GM19043 (cell line): ENCODE measurements at regions not wholly inside any gene's neighbourhood (a gene's known extent, or its start where the extent isn't known, plus 50 kb on each side); places are given as distances from the start of the nearest gene placed in this dataset.
"Not testable (repeated sequence)": the region's sequence is repeated elsewhere in the genome, so short reads cannot be mapped to it uniquely, and the experiment has no call there.

Experiments used
- ATAC-seq: cut with Tn5 transposase; IDR thresholded peaks from one replicate; pipeline ENCODE4 v1.9.1; 2021; ENCODE audit warnings: low read depth; ENCODE audit not compliant: unreplicated experiment

DNA sequence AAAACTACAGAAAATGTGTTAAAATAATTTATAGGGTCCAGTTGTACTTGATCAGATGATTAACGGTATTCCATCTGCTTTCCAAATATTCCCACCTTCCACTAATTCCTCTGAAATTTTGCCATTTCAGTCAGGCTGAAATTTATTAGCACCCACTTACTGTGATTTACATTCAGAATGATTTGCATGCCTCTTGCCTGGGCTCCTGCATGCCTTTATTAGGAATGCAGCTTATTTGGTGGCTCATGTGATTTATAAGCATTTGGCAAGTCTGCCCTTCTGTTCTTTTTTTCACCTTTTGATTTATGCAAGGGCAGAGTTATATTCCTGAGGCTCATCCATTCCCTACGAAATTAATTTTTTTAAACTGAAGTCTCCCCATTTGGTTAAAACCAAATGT is 1594.5 kb upstream of the PIK3C3 start:
- ATAC-seq, result no peak

DNA sequence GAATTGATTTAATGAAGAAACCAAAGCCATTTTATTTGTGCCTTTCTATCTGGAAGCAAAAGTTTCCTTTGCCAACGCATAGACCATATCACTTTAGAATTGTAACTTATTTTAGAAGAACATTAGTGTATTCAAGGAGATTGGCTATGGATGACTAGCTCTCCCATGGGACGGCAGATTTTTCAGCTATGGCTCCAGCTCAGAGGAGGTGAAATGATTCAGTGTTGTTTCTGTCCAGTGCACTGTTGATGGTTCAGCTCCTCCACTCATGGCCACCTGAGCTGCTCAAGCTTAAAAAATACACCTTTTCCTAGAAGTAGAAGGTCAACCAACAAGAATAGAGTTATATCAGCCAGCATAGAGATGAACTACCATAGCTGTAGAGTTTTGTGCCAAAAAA is 1597.5 kb upstream of the PIK3C3 start:
- no peak for ATAC-seq

- ATAC-seq, result no peak
Observed at GRCh38 chr18:40356168-40356567, 1598.9 kb upstream of the PIK3C3 start.

- no peak for ATAC-seq
Observed at GRCh38 chr18:40355726-40356125, 1599.3 kb upstream of the PIK3C3 start.

- no peak for ATAC-seq
Observed at GRCh38 chr18:40348196-40348595, 1606.8 kb upstream of the PIK3C3 start.

GRCh38 chr18:40347261-40347660 is 1607.8 kb upstream of the PIK3C3 start:
- ATAC-seq, result no peak

- ATAC-seq, result no peak
Observed at GRCh38 chr18:40346146-40346545, 1608.9 kb upstream of the PIK3C3 start.

GRCh38 chr18:40341701-40342100 is 1613.3 kb upstream of the PIK3C3 start:
- no peak for ATAC-seq

GRCh38 chr18:40338284-40338683 is 1616.8 kb upstream of the PIK3C3 start:
- no peak for ATAC-seq

GRCh38 chr18:40326985-40327384 is 1628.0 kb upstream of the PIK3C3 start:
- no peak for ATAC-seq

DNA sequence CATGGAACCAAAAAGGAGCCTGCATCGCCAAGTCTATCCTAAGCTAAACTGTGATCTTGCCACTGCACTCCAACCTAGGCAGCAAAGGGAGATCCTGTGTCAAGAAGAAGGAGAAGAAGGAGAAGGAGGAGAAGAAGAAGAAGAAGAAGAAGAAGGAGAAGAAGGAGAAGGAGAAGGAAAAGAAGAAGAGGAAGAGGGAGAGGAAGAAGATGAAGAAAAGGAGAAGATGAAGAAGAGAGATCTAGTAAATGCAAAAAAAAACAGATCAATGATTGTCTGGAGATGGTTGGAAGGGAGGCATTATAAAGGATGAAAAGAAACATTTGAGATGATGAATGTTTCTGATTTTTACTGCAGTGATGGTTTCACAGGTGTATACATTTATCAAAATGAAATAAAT is 1629.0 kb upstream of the PIK3C3 start:
- ATAC-seq, result no peak

- no peak for ATAC-seq
Observed at GRCh38 chr18:40314199-40314598, 1640.8 kb upstream of the PIK3C3 start.

DNA sequence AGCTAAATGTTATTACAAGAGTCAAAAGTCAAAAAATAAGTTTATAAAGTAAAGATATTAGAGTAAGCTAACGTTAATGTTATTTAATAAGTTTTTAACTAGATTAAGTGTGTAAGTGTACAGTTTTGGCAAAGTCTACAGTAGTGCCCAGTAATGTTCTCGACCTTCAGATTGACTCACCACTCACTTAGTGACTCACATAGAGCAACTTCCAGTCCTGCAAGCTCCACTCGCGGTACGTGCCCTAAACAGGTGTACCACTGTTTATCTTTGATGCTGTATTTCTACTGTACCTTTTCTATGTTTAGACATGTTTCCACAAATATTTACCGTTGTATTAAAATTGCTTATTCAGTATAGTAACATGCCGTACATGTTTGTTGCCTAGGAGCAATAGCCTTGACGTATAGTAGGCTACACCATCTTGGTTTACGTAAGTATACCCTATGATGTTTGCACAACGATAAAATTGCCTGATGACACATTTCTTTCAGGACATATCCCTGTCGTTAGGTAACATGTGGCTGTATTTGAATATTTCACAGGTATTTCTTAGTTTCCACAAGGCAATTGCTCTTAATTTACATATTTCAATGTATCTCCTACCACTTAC is 1641.9 kb upstream of the PIK3C3 start:
- no peak for ATAC-seq

- ATAC-seq, result no peak
Observed at GRCh38 chr18:40307627-40308026, 1647.4 kb upstream of the PIK3C3 start.

- ATAC-seq, result no peak
Observed at GRCh38 chr18:40296717-40297413, 1658.2 kb upstream of the PIK3C3 start.

- ATAC-seq, result no peak
Observed at GRCh38 chr18:40292985-40293710, 1661.9 kb upstream of the PIK3C3 start.

DNA sequence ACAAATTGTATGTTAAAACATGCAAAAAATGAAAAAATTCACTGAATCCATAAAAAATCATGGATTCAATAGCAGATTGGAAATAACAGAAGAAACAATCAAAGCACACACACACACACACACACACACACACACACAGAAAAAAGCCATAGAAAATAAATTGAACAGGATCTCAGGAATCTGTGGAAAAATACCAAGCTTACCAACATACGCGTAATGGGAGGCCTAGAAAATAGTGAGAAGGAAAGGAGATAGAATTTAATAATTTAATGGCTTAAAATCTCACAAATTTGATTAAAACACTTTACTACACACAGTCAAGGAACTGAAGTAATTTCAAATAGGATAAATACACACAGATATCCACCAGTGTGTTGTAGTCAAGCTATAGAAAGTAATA is 1671.5 kb upstream of the PIK3C3 start:
- no peak for ATAC-seq

GRCh38 chr18:40281356-40281755 is 1673.7 kb upstream of the PIK3C3 start:
- not testable (repeated sequence) for ATAC-seq

GRCh38 chr18:40274618-40275196 is 1680.3 kb upstream of the PIK3C3 start:
- no peak for ATAC-seq

GRCh38 chr18:40272630-40273231 is 1682.3 kb upstream of the PIK3C3 start:
- no peak for ATAC-seq
